Esophagus squamous epithelium (tissue), 4 donors: ENCODE measurements at regions not wholly inside any gene's neighbourhood (a gene's known extent, or its start where the extent isn't known, plus 50 kb on each side); places are given as distances from the start of the nearest gene placed in this dataset.

Experiments used
- CTCF ChIP-seq, 6 experiments: fragments of 450-650 bp in 4 of 6; fragments of 200-600 bp in 2 of 6; sonication (generic) in 2 of 6; IDR thresholded peaks; one replicate each; pipeline ENCODE4 v1.5.1; 2016 to 2019; ENCODE audit warnings: antibody characterized with exemption in 6 of 6, mild to moderate bottlenecking in 4 of 6, moderate library complexity in 4 of 6
- POLR2A ChIP-seq, 4 donors: fragments of 450-650 bp; IDR thresholded peaks; one replicate each; pipeline ENCODE4 v1.6.1; 2017; ENCODE audit warnings: antibody characterized with exemption in 4 of 4, mild to moderate bottlenecking in 4 of 4, moderate library complexity in 3 of 4

GRCh38 chr6:14806101-14806500, 439.8 kb upstream of the JARID2 start:
- TF ChIP-seq CTCF (IDR thresholded peaks at IDR 0.05), result no peak
- no peak for TF ChIP-seq POLR2A (IDR thresholded peaks at IDR 0.05)
